Epidermal melanocyte (primary cell): ENCODE measurements at regions not wholly inside any gene's neighbourhood (a gene's known extent, or its start where the extent isn't known, plus 50 kb on each side); places are given as distances from the start of the nearest gene placed in this dataset.

Experiments used
- DNase-seq: peaks from one replicate; pipeline ENCODE4 v3.0.0; 2011; ENCODE audit warnings: low spot score; ENCODE audit not compliant: insufficient read length

- DNase-seq, result no peak
These were observed 64.1 kb upstream of the MDGA2 start for GRCh38 chr14:47739541-47739940.

DNA sequence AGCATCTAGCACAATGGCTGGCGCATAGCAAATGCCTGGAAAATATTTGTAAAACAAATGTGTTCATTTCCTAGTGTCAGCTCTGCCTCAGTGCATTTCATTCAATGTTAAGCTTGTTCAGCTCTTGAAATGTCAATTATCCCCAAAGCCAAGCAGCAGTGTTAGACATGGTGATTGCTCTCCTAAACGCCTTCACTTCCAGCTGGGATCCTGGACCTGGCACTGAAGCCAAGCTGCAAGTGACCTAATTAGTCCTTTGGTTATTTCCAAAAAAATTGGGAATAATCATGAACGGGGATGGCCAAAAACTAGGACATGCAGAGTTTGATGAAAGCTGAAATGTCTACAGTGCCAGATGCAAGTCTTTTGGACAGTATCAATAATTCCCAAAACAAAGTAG lies 54.9 kb upstream of the MDGA2 start:
- DNase-seq, result no peak
